Spinal cord (tissue), 9 donors: ENCODE measurements at regions not wholly inside any gene's neighbourhood (a gene's known extent, or its start where the extent isn't known, plus 50 kb on each side); places are given as distances from the start of the nearest gene placed in this dataset.
A peak's percentile ranks its signal among the peaks of the same experiment; 100 is the strongest.
"Not testable (repeated sequence)": the region's sequence is repeated elsewhere in the genome, so short reads cannot be mapped to it uniquely, and the experiment has no call there.

Experiments used
- DNase-seq, 6 donors: peaks; one replicate each; pipeline versions ENCODE4 v3.0.0 to v3.0.0-alpha.2; 2013 to 2015; ENCODE audit warnings: low spot score in 6 of 6, low read depth in 4 of 6
- H3K27ac ChIP-seq: one replicate; pipeline ENCODE4 v1.5.1; 2013; ENCODE audit warnings: low read depth, low read length, control low read depth
- H3K27me3 ChIP-seq: one replicate; pipeline ENCODE4 v1.6.1; 2013; ENCODE audit warnings: low read length; ENCODE audit not compliant: control insufficient read depth, insufficient read depth
- H3K36me3 ChIP-seq: one replicate; pipeline ENCODE4 v1.6.1; 2013; ENCODE audit warnings: low read length; ENCODE audit not compliant: control insufficient read depth, insufficient read depth
- H3K4me1 ChIP-seq: one replicate; pipeline ENCODE4 v1.6.1; 2013; ENCODE audit warnings: low read length; ENCODE audit not compliant: control insufficient read depth, insufficient read depth
- H3K4me3 ChIP-seq: one replicate; pipeline ENCODE4 v1.5.1; 2013; ENCODE audit warnings: low read depth, low read length, control low read depth
- H3K9me3 ChIP-seq: one replicate; pipeline ENCODE4 v1.6.1; 2013; ENCODE audit warnings: low read length; ENCODE audit not compliant: control insufficient read depth, insufficient read depth
- WGBS: methylation state at CpG from one replicate; pipeline ENCODE4 v1.1.5; 2013; ENCODE audit warnings: missing lambda C conversion rate; ENCODE audit not compliant: insufficient coverage; 5-methylcytosine and 5-hydroxymethylcytosine counted together
- donor health status: healthy.

GRCh38 chr2:91462292-91462691, 2770.8 kb downstream of the RPIA start:
- not testable (repeated sequence) for H3K4me3 ChIP-seq, H3K36me3 ChIP-seq, H3K9me3 ChIP-seq, H3K27ac ChIP-seq, H3K4me1 ChIP-seq, H3K27me3 ChIP-seq, DNase-seq
- WGBS = 71% methylated on average over 8 of the region's 9 CpGs

DNA sequence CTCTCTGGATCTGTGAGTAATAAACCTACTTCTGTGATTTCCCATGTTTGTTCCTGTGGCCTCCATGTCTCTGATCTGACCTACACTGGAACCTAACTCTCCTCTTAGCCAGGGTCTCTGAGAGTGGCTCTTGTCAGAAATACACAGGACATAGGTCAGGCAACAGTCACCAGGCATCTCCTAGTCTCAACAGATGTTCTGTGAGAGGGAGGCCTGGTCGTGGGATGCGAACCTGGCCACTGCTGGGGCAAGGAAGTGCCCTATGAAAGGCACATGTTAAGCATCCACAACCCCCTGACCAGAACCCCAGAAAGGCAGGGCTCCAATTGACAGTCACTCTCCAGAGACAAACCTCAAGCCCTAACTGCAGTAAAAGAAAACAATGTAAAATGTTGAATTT, 2771.5 kb downstream of the RPIA start:
- no CpG with 5 or more reads among the region's 2 CpGs for WGBS
- H3K9me3 ChIP-seq, H3K4me3 ChIP-seq, H3K4me1 ChIP-seq, H3K27ac ChIP-seq, H3K27me3 ChIP-seq, DNase-seq, H3K36me3 ChIP-seq: not testable (repeated sequence)

GRCh38 chr2:91466780-91467363, 2775.4 kb downstream of the RPIA start:
- 29% methylated on average over 1 of the region's 1 CpG for WGBS
- H3K27me3 ChIP-seq, DNase-seq, H3K4me1 ChIP-seq, H3K27ac ChIP-seq, H3K9me3 ChIP-seq, H3K4me3 ChIP-seq, H3K36me3 ChIP-seq: not testable (repeated sequence)

DNA sequence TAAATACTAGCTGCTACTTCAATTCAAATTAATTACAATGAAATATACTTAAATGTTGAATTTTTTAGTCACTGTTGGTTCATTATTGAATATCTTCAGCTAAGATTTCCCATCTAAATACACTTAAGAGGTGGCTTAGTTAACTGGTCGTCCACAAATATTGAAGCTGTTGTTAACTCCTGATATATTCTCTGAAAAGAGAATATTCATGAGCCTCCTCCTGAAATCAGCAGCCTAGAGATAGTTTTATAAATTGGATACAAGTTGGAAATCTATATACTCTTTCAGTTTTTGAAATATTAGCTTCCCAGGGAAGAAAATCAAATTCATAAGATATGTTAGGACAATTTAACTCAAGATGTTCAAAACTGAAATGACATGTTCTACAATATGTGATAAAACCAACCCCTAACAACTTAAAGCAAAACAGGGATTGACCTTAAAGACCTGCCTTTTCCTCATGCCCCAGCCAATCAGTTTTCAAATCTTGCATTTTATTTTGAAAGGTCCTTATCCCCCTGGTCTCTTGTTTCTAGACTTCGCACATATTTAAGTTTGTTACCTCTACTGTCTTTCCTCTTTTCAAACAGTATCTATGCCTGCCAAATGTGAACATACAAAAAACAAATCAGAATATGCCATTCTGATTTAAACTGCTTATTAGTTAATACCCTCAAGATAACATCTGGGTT, 2784.9 kb downstream of the RPIA start:
- Histone ChIP-seq H3K27me3 (peaks cover 26% of the 10 kb centered on the region), H3K4me1 (peaks cover 22% of the 10 kb centered on the region)
- H3K9me3 ChIP-seq, H3K27ac ChIP-seq, H3K4me3 ChIP-seq, H3K36me3 ChIP-seq: not testable (repeated sequence)
- peak in 1 of 6 donors; percentile 1 for DNase-seq
- no CpG with 5 or more reads among the region's 2 CpGs for WGBS

- H3K27ac ChIP-seq, H3K4me3 ChIP-seq, H3K36me3 ChIP-seq, H3K9me3 ChIP-seq, DNase-seq: not testable (repeated sequence)
- Histone ChIP-seq H3K27me3 (peaks cover 26% of the 10 kb centered on the region), H3K4me1 (peaks cover 22% of the 10 kb centered on the region)
- 10% methylated on average over 4 of the region's 25 CpGs for WGBS
Measured at GRCh38 chr2:91476936-91477246, 2785.4 kb downstream of the RPIA start.

GRCh38 chr2:91477291-91477690, 2785.8 kb downstream of the RPIA start:
- DNase-seq = peak in 2 of 6 donors; percentile 0 to 6
- Histone ChIP-seq H3K27me3 (peaks cover 26% of the 10 kb centered on the region), H3K4me3 (peak overlapping the region; percentile 26), H3K4me1 (peaks cover 22% of the 10 kb centered on the region)
- H3K27ac ChIP-seq, H3K36me3 ChIP-seq, H3K9me3 ChIP-seq: not testable (repeated sequence)
- 3% methylated on average over 41 of the region's 51 CpGs for whole genome bisulfite sequencing

DNA sequence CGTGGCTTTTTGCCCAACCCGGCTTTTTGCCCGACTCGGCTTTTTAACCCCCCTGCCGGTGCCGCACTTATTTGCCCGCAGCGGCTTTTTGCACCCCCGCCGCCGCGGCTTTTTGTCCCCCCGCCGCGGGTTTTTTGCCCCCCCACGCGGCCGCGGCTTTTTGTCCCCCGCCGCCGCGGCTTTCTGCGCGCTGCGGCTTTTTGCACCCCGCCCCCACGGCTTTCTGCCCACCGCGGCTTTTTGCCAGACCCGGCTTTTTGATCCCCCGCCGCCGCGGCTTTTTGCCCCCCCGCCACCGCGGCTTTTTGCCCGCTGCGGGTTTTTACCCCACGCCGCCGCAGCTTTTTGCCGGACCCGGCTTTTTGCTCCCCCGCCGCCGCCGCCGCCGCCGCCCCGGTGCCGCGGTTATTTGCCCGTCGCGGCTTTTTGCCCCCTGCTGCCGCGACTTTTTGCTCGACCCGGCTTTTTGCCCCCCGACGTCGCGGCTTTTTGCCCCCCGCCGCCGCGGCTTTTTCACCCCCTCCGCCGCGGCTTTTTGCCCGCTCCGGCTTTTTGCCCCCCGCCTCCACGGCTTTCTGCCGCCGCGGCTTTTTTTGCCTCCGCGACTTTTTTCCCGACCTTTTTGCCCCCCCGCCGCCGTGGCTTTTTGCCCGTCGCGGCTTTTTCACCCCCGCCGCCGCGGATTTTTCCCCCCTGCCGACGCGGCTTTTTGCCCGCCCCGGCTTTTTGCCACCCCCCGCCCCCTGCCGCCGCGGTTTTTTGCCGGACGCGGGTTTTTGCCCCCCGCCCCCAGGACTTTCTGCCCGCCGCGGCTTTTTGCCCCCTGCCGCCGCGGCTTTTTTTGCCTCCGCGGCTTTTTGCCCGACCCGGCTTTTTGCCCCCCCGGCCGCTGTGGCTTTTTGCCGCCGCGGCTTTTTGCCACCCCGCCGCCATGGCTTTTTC, 2786.5 kb downstream of the RPIA start:
- peaks cover 26% of the 10 kb centered on the region for H3K27me3 ChIP-seq
- 2% methylated on average over 121 of the region's 123 CpGs for WGBS
- H3K27ac ChIP-seq = no peak overlapping the region
- DNase-seq = peak in 4 of 6 donors; percentile 26 to 80 (median 46)
- peak overlapping the region; percentile 26 for H3K4me3 ChIP-seq
- no peaks in the 10 kb centered on the region for H3K9me3 ChIP-seq
- no peaks in the 10 kb centered on the region for H3K36me3 ChIP-seq
- H3K4me1 ChIP-seq = peaks cover 22% of the 10 kb centered on the region

DNA sequence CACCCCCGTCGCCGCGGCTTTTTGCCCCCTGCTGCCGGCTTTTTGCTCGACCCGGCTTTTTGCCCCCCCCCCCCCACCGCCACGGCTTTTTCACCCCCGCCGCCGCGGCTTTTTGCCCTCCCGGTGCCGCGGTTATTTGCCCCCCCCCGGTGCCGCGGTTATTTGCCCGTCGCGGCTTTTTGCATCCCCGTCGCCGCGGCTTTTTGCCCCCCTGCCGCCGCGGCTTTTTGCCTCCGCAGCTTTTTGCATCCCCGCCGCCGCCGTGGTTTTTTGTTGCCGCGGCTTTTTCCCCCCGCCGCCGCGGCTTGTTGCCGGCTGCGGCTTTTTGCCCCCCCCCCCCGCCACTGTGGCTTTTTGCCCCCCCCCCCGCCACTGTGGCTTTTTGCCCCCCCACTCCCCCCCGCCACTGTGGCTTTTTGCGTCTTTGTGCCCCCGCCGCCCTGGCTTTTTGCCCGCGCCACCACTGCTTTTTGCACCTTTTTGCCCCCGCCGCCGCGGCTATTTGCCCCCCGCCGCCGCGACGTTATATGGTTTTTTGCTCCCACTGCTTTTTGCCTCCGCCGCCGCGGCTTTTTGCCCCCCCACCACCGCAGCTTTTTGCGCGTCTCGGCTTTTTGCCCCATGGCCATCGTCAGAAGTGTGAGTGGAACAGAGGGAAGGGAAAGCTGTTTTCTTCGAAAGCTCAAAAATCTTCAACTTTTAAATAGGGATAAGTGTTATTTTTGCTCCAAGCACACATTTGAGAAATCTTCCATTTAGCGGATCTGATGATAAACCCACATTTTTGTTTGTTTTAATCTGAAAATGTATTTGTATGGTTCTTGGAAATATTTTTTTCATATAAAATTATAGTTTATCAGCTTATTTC, 2787.6 kb downstream of the RPIA start:
- not testable (repeated sequence) for H3K9me3 ChIP-seq, H3K4me3 ChIP-seq, H3K27ac ChIP-seq, H3K36me3 ChIP-seq
- WGBS = 1% methylated on average over 36 of the region's 70 CpGs
- peaks cover 22% of the 10 kb centered on the region for H3K4me1 ChIP-seq
- DNase-seq = peak in 2 of 6 donors; percentile 2 to 26
- H3K27me3 ChIP-seq = peaks cover 26% of the 10 kb centered on the region

- not testable (repeated sequence) for H3K4me1 ChIP-seq, H3K4me3 ChIP-seq, DNase-seq, H3K36me3 ChIP-seq, H3K9me3 ChIP-seq, H3K27me3 ChIP-seq, H3K27ac ChIP-seq
- 0% methylated on average over 1 of the region's 4 CpGs for WGBS
Measured at GRCh38 chr2:91485226-91485625, 2793.8 kb downstream of the RPIA start.
